ENCODE measurements at regions not wholly inside any gene's neighbourhood (a gene's known extent, or its start where the extent isn't known, plus 50 kb on each side); places are given as distances from the start of the nearest gene placed in this dataset.
"Not testable (repeated sequence)": the region's sequence is repeated elsewhere in the genome, so short reads cannot be mapped to it uniquely, and the experiment has no call there.

- DNase-seq (ENCODE audit: low spot score): no peak
These were observed 351.8 kb upstream of the FZD8 start for GRCh38 chr10:35993591-35994515.

- DNase-seq (ENCODE audit: low spot score): no peak
These were observed 350.0 kb upstream of the FZD8 start for GRCh38 chr10:35992107-35992506.

DNA sequence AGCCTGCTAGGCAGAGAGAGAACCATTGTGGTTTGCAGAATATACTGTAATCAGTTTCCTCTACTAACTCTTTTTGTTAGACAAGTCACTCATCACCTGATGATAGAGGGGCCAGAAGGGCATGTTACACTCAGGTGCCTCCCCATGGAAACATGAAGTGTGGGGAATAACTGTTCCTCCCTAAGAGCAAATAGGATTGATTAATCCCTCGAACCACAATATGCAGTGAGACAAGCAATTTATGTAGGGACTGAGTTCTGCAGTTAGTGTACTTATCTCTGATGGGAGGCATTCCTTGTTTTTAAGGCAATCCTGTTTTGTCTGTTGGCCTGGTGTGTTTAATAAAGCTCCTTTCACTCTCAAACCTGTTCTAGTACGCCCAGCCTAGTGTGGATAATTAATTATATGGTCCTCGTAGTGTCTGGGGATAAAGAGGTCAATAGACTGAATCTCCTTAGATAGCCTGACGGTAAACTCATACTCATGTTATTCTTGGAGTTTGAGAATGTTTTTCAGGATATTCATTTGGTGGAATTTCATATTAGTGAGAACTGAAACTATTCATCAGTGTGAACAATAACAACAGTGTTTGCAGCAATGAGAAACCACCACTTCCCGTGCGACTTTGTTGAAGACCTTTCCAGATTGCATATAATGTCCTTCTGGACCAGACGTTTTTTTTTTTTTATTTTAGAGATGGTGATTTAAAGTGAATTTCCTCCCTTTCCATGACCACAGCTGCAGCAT, 344.8 kb upstream of the FZD8 start:
- DNase-seq (ENCODE audit: low spot score): no peak

GRCh38 chr10:35979116-35979515, 337.0 kb upstream of the FZD8 start:
- DNase-seq (ENCODE audit: low spot score): no peak

- DNase-seq (ENCODE audit: low spot score): not testable (repeated sequence)
These were observed 332.0 kb upstream of the FZD8 start for GRCh38 chr10:35973912-35974591.

GRCh38 chr10:35972275-35972674, 330.2 kb upstream of the FZD8 start:
- DNase-seq (ENCODE audit: low spot score): no peak

DNA sequence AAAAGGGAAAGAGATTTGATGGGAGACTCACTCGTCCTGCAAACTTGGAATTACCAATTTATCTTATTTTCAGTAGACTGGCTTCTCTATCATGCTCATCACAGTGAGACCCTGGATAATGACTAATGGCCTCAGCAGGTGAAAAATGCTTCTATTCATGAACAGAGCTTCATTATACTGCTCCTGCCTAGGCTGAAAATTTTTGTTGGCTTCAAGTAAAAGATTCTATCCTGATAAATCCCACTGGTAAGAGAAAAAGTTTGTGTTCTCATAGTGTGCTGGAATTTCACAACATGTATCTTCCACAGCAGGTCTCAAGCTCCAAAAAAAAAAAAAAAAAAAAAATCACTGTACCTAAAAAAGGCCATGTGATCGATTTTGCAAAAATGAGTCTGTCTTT, 329.3 kb upstream of the FZD8 start:
- no peak for DNase-seq (ENCODE audit: low spot score)

DNA sequence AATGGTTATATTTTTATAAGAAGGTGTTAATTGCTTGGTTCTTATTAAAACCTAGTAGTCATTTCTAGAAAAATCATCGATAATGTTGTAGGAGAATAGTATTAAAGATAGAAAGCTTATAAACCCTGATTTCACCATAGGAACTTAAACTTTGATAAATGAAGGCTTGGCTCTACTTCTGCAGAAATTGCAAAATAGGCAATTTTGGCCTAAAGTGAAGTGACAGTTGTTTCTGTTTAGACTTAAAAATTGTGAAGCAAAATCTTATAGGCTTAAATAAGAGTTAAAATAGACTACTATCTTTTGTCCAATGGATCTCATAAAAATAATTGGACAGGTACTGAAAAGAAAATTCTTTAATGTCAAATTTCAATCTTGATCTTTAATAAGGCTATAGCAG, 321.6 kb upstream of the FZD8 start:
- no peak for DNase-seq (ENCODE audit: low spot score)

DNA sequence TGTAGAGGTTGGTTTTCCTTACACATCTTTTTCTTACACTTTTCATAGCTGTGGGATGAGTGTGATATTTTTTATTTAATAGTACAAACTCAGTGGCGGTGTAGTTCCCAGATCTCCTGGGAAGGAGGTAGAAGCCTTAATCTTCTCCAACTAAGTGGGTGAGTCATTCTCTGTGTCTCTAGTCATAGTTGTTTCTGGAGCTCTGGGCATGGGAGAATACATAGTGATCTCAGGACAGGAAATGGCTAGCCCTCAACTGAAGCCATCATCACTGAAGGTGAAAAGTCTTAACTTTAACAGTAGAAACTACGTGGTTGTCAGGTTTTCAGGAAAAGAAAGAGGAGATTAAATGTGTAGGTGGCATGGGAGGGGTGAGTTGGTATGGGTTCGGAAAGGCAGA, 319.4 kb upstream of the FZD8 start:
- DNase-seq (ENCODE audit: low spot score): no peak

DNA sequence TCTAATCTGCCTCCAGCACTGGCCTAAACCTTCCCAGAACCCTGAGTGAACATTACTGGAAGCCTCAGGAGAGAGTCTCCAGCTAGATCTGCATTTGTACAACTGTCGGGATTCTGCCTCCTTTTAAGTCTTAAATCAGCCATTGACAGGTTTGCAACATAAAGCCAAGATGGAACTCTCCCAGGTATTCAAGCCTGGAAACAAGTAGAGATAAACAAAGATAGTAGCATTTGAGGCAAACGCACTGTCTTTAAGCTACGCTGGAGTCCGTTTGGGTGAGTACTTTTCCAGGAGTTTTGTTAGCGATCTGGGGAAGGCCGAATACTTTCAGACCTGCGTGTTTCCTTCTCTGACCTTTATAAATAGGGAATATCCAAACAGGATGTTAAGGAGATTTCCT, 317.2 kb upstream of the FZD8 start:
- no peak for DNase-seq (ENCODE audit: low spot score)

GRCh38 chr10:35958609-35959008, 316.5 kb upstream of the FZD8 start:
- not testable (repeated sequence) for DNase-seq (ENCODE audit: low spot score)

GRCh38 chr10:35950701-35951100, 308.6 kb upstream of the FZD8 start:
- no peak for DNase-seq (ENCODE audit: low spot score)

- DNase-seq (ENCODE audit: low spot score): no peak
These were observed 308.1 kb upstream of the FZD8 start for GRCh38 chr10:35950226-35950625.

DNA sequence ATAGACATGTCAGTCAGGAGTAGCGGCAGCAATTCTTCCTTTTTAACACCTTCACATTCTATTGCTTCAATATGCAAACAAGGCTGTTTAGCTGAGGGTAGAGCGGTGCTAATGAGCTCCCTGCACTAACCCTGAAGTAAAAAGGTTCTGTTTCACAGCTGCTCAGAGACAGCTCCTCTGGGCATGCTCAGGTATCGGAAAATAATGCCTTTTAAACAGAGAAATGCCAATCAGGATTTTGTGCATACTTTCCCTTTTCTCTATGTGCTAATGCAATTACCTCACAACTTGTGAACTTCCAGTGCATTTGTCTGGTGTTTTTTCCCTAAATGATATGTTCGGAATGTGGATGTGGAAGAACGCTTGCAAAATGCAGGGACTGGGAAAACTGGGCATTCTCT, 307.7 kb upstream of the FZD8 start:
- no peak for DNase-seq (ENCODE audit: low spot score)

DNA sequence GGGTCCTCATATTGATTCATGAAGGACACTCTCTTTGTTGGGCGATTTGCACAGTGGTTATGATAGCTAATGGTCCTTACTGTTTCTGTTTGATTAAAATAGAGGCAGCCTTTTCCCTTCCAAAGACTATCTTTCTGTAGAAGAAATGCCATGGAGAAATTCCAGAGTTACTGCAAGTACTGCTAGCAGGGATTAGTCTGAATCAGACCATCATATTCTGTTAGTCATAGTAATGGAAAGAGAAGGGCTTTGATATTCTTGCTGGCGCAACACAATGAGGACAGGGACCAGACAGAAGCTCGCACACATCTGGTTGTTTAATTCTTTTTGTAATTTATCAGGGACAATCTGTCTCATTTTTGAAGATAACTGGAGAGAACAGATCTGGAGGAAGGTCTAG, 304.5 kb upstream of the FZD8 start:
- DNase-seq (ENCODE audit: low spot score): no peak

DNA sequence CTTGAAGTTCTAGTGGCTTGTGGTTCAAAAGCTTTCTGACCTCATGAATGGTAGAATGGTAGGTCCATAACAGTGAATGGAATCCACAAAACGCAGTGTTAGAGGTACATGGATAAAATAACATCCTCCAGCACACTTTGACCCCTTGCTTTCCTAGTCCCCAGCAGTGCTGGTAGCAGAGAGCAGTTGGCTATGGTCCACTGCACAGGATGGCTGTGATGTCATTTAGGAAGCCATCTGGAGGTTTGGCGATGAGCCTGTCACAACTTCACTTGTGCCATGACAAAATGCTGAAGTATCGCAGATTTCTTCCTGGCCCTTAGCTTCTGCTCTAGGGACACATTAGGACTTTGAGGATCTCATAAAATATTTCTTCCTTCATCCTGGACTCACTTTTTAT, 300.0 kb upstream of the FZD8 start:
- DNase-seq (ENCODE audit: low spot score): no peak

- no peak for DNase-seq (ENCODE audit: low spot score)
These were observed 298.3 kb upstream of the FZD8 start for GRCh38 chr10:35940141-35941041.

GRCh38 chr10:35938160-35938559, 296.1 kb upstream of the FZD8 start:
- DNase-seq (ENCODE audit: low spot score): no peak

DNA sequence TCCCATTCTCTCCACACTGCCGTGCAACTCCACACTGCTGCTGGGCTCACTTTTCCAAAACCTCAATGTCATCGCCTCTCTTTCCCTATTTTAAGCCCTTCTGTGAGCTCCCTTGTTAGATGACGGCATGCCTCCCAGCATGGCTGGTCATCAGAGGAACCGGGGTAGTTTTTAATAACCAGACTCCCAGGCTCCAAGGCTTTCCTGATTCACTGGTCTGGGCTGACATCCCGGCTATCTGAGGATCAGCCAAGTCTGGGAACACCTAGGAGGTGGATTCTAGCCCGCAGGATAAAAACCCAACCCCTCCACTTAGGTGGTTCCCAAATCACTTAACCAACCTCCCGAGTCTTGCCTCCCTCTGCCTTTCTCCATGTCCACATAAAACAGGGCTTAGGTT, 295.4 kb upstream of the FZD8 start:
- DNase-seq (ENCODE audit: low spot score): no peak

- DNase-seq (ENCODE audit: low spot score): no peak
These were observed 292.5 kb upstream of the FZD8 start for GRCh38 chr10:35934642-35934995.

DNA sequence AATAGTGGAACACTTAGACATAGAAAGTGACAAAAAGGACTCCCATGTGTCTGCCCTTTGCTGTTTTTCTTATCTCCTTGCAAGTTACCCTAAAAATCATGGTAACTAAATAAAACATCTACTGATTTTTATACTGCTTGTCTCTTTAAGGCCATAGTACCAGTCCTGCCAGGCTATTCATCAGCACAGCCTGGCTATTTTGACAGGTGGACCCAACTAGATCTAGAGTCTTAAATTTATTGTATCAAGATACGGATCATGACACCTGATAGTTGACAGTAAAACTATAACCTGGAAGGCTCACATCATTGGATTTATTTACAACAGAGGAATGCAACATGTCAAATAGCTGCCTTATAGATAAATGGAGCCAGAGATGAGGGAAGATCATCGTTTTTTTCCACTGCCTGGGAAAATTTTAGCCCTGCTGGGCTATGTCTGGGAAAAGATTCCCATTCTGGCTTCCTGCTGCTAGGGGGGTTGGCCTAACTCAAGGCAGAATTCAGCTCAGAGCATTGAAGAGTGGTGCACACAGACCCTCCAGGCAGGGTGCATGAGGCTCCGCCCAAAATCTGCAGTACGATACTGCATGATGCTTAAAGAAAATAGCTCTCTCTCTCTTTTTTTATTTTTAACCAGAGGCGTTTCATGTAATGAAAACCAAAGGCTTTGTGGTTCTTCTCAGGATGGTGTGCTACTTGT, 292.0 kb upstream of the FZD8 start:
- DNase-seq (ENCODE audit: low spot score): no peak
